SKM-1 treated with dmso at 0.1 percent for 144 hours (cell line): ENCODE measurements at regions not wholly inside any gene's neighbourhood (a gene's known extent, or its start where the extent isn't known, plus 50 kb on each side); places are given as distances from the start of the nearest gene placed in this dataset.

Experiments used
- DNase-seq: peaks from one replicate; lab custom pipeline; 2025; ENCODE audit not compliant: unreplicated experiment; lab: John Stamatoyannopoulos, UW

GRCh38 chr1:4033713-4034112 is 133.6 kb upstream of the C1orf174 start:
- no peak for DNase-seq

DNA sequence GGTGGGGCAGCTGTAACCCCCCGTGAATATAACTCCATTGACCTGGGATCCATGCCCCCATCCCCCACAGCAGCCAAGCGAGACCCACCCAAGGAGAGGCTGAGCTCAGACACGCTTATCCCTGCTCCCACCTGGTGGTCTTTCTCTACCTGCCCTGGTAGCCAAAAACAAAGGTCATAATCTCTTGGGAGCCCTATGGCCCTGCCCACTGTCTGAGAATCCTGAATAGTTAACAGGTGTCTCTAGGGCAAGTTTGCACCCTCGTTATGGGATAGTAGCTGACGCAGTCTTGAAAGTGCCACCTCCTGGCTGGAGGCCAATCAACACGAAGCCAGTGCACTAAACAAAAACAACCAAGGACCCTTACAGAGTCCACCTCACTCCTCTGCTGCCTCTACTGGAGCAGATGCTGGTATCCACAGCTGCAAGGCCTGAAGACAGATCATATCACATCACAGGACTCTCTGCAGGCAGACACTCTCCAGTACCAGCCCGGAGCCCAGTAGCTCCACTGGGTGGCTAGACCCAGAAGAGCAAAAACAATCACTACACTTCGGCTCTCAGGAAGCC is 134.3 kb upstream of the C1orf174 start:
- DNase-seq: no peak

GRCh38 chr1:4044967-4045366 is 144.9 kb upstream of the C1orf174 start:
- no peak for DNase-seq

DNA sequence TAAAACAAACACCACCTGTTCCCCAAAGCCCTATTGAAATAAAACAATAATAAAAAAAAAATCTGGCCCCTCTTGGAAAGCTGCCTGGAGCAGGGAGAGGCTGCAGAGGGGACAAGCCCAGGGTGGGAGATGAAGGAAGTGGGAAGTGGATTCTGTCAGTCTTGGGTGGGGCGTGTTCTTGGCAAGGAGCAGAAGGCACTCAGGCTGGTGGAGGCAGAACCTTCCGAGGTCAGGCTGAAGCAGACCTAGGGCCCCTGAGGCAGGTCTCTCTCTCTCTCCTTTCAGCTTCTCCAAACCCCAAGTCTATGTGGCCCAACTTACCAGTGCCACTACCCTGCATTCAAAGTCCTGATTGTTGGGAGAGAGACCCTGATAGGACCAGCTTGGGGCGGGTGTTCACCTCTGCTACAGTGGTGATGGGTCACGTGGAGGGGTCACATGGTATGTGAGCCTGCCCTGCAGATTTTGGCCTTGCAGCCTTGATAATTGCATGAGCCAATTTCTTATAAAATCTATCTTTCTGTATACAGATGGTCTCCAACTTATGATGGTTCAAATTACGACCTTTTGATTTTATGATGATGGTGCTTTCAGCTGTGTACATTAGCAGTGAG is 145.4 kb upstream of the C1orf174 start:
- no peak for DNase-seq

GRCh38 chr1:4046836-4047461 is 146.9 kb upstream of the C1orf174 start:
- DNase-seq: no peak

GRCh38 chr1:4047666-4048065 is 147.6 kb upstream of the C1orf174 start:
- no peak for DNase-seq

- no peak for DNase-seq
These were observed 148.0 kb upstream of the C1orf174 start for GRCh38 chr1:4048076-4048475.

GRCh38 chr1:4048921-4049320 is 148.8 kb upstream of the C1orf174 start:
- DNase-seq: no peak

GRCh38 chr1:4050998-4051397 is 150.9 kb upstream of the C1orf174 start:
- DNase-seq: no peak

DNA sequence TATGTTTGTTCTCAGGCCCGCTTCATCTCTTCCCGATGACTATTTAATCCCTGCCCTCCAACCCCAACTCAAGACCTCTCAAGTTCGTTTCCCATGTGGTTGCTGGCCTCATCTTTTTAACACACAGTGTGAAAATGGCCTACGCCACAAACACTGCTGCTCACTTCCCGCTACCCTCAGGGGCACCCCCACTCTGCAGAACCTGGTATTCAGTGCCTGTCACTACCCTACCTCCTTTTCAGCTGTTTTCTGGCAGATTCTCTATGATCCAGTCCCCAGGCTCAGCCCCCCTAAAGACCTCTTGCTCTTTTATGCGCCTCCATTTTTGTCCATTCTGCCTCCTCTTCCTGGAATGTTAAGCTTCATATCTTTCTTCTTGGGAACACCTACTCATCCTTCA is 152.6 kb upstream of the C1orf174 start:
- DNase-seq: no peak

DNA sequence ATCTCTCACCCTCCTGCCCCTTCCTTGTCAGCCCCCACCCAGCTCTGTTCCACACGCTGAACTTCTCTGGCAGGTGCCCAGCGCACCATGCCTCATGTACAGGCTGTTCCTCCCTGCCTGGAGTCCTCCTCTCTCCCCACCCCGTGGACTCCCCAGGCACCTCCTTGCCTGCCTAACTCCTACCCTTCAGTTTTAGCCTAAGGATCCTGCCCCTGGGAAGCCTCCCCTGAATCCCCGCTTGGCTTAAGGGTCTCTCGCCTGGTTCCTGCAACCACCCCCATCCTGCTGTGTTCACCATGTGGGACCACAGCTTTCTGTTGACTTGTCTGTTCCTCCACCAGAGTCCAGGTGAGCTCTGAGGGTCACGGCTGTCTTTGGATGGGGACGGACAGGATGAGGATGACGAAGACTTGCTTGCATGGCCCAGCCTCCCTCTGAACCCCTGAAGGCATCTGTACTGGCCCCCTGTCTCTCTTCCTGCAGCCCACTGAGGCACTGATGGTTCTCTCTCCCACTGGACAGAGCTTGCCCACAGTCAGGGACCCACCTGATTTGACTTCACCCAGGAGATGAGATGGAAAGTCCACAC is 153.2 kb upstream of the C1orf174 start:
- no peak for DNase-seq

DNA sequence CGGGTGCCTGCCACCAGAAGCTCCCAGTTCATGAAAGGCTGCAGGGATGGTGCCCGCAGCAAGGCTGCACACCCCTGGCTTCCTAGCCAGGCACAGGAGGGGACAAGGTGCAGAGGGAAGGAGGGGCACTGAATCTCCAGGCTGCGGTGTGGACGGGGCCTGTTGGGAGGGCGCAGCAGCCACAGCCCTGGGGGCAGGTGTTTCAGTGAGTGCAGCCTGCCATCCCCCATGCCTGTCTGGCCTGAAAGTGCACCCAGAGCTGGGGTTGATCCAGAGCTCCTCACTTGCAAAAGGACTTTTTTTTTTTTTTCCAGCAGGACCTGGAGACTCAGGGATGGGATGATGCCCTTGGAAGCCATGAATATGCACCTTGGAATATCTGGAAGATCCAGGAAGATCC is 153.7 kb upstream of the C1orf174 start:
- DNase-seq: no peak

DNA sequence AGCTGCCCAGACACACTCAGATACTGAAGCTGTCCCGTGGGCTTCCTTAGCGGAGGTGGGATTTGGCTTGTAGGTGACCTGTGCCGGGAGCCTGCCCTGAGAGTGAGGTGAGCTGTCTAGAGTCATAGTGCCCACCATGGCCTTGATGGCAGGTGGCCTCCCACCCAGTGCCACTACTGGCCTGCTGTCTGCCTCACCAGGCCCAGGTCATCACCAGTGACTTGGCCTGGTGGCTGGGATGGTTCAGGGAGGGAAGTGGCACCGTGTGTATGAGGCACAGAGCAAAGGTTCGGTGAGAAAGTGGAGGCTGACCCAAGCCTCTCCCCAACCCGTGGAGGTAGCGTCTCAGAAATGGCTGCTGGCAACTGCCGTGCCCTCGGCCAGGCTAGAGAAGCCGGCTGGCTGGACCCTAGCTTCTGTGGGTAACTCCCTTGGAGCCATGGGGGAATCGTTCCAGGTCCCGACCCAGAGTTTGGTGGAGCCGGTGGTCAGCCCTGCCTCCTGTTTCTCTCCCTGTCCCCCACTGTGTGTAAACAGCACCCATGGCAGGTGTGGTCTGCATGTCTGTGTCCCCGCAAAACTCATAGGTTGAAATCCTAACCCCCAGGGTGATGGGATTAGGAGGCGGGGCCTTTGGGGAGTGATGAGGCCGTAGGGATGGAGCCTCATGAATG is 155.4 kb upstream of the C1orf174 start:
- no peak for DNase-seq

DNA sequence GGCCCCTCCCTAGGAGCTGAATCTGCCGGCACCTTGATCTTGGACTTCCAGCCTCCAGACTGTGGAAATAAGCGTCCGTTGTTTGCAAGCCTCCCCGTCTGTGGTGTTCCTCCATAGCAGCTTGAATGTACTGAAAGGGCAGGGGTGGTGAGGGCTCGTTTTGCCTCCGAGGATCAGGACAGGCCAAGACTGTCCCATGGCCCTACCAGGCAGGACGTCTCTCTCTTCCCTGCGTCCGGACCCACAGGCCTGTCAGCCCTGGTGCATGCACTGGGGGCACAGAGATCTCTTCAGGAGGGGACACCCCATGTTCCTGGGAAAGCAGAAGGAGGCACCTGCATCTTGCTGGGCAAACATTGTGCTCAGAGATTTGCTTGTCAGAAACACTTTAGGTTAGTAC is 156.3 kb upstream of the C1orf174 start:
- DNase-seq: no peak

GRCh38 chr1:4056989-4057388 is 156.9 kb upstream of the C1orf174 start:
- DNase-seq: no peak

DNA sequence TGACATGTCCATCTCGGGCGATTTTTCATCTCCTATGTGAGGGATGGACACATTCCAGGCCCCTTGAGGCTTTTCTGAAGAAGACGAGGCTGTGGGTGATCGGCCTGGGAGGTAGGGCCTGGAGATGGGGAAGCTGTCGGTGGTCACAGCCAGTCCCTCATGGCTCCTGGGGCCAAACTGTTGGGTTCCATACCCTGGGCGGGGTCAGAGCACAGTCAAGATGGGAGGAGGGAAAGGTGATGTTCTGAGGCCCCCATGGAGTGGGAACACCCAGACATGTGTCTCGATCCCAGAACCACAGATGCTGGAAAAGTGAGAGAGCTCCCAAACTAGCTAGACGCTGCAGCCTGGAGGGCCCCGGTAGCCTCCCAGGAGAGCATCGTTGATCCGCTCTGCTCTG is 157.5 kb upstream of the C1orf174 start:
- no peak for DNase-seq

DNA sequence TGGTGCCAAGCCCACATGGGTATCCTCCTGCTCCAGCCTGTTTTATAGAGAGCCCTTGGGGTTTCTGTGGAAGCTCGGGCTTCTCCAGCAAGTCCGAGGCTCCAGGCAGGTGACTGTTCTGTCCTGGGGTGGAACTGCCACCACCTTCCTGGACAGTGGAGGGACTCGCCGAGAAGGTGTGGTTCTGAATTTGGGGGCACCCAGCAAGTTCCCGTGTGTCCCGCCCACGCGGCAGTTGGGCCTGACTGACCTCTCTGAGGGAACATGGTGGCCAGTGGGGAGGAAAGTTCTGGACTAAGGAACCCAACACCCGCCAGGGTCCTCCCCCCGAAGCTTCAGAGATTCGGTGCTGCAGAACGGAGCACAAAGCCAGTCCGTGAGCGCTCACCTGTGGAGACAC is 158.1 kb upstream of the C1orf174 start:
- DNase-seq: no peak

DNA sequence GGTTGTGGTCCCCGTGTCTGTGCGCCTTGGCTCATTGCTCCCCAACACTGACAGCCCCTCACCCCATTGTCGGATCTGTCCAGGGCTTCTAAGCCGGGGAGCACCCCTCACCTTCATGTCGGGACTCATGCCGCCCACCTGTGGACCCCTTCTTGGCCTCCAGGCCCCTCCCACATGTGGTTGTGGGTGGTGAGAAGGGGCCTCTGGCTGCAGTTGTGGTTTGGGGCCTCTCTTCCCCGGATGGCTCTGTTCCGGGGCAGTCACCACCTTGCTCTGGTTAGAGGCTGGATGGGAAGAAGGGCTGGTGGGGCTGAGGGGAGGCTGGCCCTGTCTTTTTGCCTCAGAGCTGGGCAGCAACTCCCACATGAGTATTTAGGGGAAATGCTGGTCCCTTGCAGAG is 158.6 kb upstream of the C1orf174 start:
- no peak for DNase-seq

- DNase-seq: no peak
These were observed 159.2 kb upstream of the C1orf174 start for GRCh38 chr1:4059270-4059669.

- DNase-seq: no peak
These were observed 160.8 kb upstream of the C1orf174 start for GRCh38 chr1:4060850-4061249.

GRCh38 chr1:4061521-4062031 is 161.5 kb upstream of the C1orf174 start:
- no peak for DNase-seq

- no peak for DNase-seq
These were observed 162.0 kb upstream of the C1orf174 start for GRCh38 chr1:4062041-4062440.
